GM12872 (cell line): ENCODE measurements at regions not wholly inside any gene's neighbourhood (a gene's known extent, or its start where the extent isn't known, plus 50 kb on each side); places are given as distances from the start of the nearest gene placed in this dataset.

ENCODE experiments used
- CTCF ChIP-seq: IDR thresholded peaks from 3 replicates; pipeline ENCODE4 v1.5.1; 2011; ENCODE audit warnings: low read depth, mild to moderate bottlenecking, low read length, moderate library complexity; ENCODE audit not compliant: insufficient read depth

DNA sequence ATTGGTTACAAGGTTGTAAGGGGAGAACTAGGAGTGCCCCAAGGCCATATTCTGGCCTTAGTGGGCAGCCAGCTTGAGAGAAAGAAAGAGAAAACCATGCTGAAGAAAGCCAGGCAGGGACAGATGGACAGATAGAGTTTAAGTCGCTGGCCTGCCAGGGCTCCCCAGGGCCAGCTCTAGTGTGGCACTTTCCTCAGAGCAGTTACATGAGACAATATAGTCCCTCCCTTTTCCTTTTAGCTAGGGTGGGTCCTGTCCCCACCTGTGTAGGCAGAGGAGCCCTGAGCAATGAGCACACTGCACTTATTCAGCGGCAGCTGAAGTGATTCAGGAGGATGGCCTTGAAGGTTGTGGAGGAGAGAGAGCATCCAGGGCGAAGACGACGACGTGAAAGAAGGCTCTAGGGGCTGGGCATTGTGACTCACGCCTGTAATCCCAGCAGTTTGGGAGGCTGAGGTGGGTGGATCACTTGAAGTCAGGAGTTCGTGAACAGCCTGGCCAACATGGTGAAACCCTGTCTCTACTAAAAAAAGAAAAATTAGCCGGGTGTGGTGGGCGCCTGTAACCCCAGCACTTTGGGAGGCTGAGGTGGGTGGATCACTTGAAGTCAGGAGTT is 152.0 kb upstream of the SLC1A4 start:
- TF ChIP-seq CTCF, result no peak

- no peak for TF ChIP-seq CTCF
These were observed 151.1 kb upstream of the SLC1A4 start for GRCh38 chr2:64837925-64838641.

GRCh38 chr2:64838817-64839216 is 150.4 kb upstream of the SLC1A4 start:
- TF ChIP-seq CTCF, result no peak

GRCh38 chr2:64839844-64840243 is 149.4 kb upstream of the SLC1A4 start:
- 0 out of 3 replicates have a peak, but pooled peaks have one; percentile 7 for TF ChIP-seq CTCF

DNA sequence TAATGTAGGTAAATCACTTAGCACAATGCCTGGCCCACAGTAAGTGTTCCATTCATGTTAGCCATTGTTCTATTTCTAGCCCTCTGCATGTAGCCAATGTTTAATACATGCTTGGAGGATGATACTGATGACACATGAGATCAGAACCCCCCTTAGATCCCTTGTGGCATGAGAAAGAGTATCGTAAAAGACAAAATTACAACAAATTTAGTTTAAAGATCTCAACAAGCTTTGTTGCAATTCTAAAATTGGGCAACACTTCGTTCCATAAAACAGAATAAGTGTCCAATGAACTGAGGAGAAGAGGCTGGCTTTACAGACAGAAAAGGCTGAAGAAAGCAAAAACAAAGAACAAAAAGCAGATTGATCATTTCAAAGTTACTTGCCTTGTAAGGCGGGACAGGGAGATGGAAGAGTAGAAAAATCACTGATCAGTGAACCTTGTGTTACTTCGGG is 148.7 kb upstream of the SLC1A4 start:
- TF ChIP-seq CTCF, result no peak

- TF ChIP-seq CTCF, result no peak
These were observed 147.7 kb upstream of the SLC1A4 start for GRCh38 chr2:64841461-64841860.

DNA sequence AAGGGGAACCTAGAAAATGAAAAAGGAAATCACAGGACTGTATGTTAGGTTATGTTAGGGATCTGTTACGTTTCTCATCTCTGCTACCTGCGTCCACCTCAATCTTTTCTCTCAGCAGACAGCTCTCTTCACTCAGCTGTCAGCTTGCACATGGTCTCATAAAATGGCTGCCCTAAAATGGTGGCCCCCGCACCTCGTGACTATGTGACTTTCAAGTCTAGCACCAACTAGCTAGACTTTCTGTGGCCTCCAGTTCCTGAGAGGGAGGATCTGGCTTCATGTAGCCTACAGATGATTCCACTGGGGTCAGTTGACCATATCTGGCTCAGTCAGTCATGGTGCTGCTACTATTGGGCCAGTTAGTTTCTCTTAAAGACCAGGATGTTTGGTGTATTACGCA is 147.2 kb upstream of the SLC1A4 start:
- 0 out of 3 replicates have a peak, but pooled peaks have one; percentile 1 for TF ChIP-seq CTCF
